Ectodermal cell (in vitro differentiated cells): ENCODE measurements at regions not wholly inside any gene's neighbourhood (a gene's known extent, or its start where the extent isn't known, plus 50 kb on each side); places are given as distances from the start of the nearest gene placed in this dataset.
"Not testable (repeated sequence)": the region's sequence is repeated elsewhere in the genome, so short reads cannot be mapped to it uniquely, and the experiment has no call there.

Experiments
- H3K27ac ChIP-seq: 2 replicates; pipeline ENCODE4 v1.7.0; 2013; ENCODE audit warnings: mild to moderate bottlenecking, low read depth, low read length; ENCODE audit not compliant: insufficient read depth, poor library complexity, severe bottlenecking
- H3K27me3 ChIP-seq: 2 replicates; pipeline ENCODE4 v1.7.0; 2013; ENCODE audit warnings: mild to moderate bottlenecking, low read length; ENCODE audit not compliant: insufficient read depth, control insufficient read depth, poor library complexity, severe bottlenecking
- H3K36me3 ChIP-seq: one replicate; pipeline ENCODE4 v1.7.0; 2013; ENCODE audit warnings: low read length; ENCODE audit not compliant: control insufficient read depth, insufficient read depth
- H3K4me1 ChIP-seq: one replicate; pipeline ENCODE4 v1.7.0; 2013; ENCODE audit warnings: low read length; ENCODE audit not compliant: control insufficient read depth, insufficient read depth
- H3K4me3 ChIP-seq: 2 replicates; pipeline ENCODE4 v1.7.0; 2013; ENCODE audit warnings: low read depth, low read length, control low read depth; ENCODE audit not compliant: insufficient read depth
- H3K9me3 ChIP-seq: 2 replicates; pipeline ENCODE4 v1.7.0; 2013; ENCODE audit warnings: mild to moderate bottlenecking, low read length, moderate library complexity; ENCODE audit not compliant: control insufficient read depth
- WGBS, 2 experiments: methylation state at CpG; one replicate each; pipeline ENCODE4 v1.1.7; 2013; ENCODE audit warnings: missing lambda C conversion rate in 2 of 2; 5-methylcytosine and 5-hydroxymethylcytosine counted together

DNA sequence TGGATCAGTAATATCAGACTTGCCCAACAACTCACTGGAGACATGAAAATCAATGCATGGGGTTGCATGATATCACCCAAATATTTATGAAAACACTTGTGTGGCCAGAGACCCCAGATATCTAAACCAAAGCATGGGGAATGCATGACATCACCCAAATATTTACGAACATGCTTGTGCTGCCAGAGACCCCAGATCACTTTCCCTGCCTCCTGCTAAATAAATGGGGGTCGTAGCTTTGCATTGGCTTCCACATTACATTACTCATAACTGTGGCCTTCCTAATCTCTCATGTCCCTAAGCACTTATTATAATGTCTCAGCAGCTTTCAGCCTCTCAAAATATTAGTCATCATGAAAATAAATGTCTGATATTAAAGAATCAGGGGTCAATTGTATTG, 838.0 kb upstream of the DEFB115 start:
- Histone ChIP-seq H3K27ac (no peak overlapping the region), H3K4me1 (no peaks in the 10 kb centered on the region), H3K9me3 (peaks cover 3% of the 10 kb centered on the region), H3K4me3 (no peak overlapping the region), H3K36me3 (no peaks in the 10 kb centered on the region), H3K27me3 (no peaks in the 10 kb centered on the region)
- WGBS, 2 experiments = 84 to 85% methylated on average over 2 of the region's 2 CpGs

DNA sequence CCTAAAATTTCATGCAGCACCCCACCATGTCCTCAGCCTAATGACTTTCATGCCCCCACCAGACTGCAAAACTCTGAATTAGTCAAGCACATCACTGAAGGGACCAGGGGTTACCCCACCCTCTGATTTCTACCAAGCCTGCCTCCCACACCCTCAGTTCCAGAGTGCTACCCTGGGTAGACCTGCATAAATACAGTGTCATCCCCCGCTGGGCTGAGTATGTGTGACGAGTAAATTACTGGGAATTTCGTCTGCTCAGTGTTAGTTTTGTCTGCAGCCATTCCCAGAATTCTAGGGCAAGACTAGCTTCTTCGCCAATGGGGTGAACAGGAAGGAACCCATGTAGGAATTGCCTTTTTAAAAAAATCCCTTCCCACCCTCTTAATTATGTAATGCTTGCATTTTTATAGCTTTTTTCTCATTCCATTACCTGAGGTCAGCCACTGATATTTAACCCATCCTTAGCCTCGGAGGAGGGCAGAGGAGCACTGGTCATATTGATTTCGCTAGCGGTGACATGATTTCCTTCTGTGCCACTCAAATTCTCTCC, 837.5 kb upstream of the DEFB115 start:
- not testable (repeated sequence) for H3K27ac ChIP-seq, H3K4me3 ChIP-seq, H3K9me3 ChIP-seq, H3K27me3 ChIP-seq, H3K4me1 ChIP-seq, H3K36me3 ChIP-seq
- WGBS, 2 experiments = 60 to 68% methylated on average over 7 of the region's 7 CpGs
